ENCODE measurements at regions not wholly inside any gene's neighbourhood (a gene's known extent, or its start where the extent isn't known, plus 50 kb on each side); places are given as distances from the start of the nearest gene placed in this dataset.

DNA sequence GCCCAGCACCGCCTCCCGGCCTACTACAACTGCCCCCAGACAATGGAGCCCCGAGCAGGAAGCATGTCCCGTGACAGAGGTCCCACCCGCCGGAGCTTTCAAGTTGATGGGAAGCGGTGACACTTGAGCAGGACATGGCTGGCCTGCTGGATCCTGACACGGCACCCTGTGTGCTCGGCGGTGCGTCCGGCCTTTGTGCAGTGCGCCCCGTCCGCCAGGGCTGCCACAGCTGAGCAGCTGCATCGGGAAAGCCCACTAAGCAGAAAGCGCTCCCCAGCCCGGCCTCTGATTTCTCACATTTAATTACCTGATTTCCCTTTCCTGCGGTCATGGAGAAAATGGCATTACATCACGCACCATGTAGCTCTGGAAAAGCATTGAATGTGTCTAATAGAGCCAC lies 611.9 kb downstream of the IRX1 start:
- no peak for FAIRE-seq
- no peak for ATAC-seq

GRCh38 chr5:4208537-4208936 lies 612.9 kb downstream of the IRX1 start:
- TF ChIP-seq GATA3 (IDR thresholded peaks at IDR 0.05; ENCODE audit: borderline replicate concordance) (no peak), ZSCAN20 (CRISPR knock-in tag; IDR thresholded peaks at IDR 0.05) (no peak), ZNF302 (CRISPR knock-in tag; IDR thresholded peaks at IDR 0.05) (no peak), HOXA7 (CRISPR knock-in tag; IDR thresholded peaks at IDR 0.05) (no peak), KDM5A (IDR thresholded peaks at IDR 0.05) (no peak), HOXB13 (CRISPR knock-in tag; IDR thresholded peaks at IDR 0.05; ENCODE audit: low read depth) (no peak), CBX8 (IDR thresholded peaks at IDR 0.05) (no peak), ATOH8 (CRISPR knock-in tag; IDR thresholded peaks at IDR 0.05; ENCODE audit: low read depth) (no peak), HES2 (IDR thresholded peaks at IDR 0.05) (no peak), CHD2 (IDR thresholded peaks at IDR 0.05; ENCODE audit: low read length, partially characterized antibody) (no peak), CEBPB (IDR thresholded peaks at IDR 0.05) (no peak), ELK1 (IDR thresholded peaks at IDR 0.05; ENCODE audit: low read depth, low read length) (no peak), HEYL (CRISPR knock-in tag; IDR thresholded peaks at IDR 0.05) (no peak), HOXB5 (CRISPR knock-in tag; IDR thresholded peaks at IDR 0.05) (no peak), HMGXB4 (CRISPR knock-in tag; IDR thresholded peaks at IDR 0.05; ENCODE audit: borderline replicate concordance) (no peak), SREBF2 (IDR thresholded peaks at IDR 0.05) (no peak)
- TF ChIP-seq, protein P1, sequence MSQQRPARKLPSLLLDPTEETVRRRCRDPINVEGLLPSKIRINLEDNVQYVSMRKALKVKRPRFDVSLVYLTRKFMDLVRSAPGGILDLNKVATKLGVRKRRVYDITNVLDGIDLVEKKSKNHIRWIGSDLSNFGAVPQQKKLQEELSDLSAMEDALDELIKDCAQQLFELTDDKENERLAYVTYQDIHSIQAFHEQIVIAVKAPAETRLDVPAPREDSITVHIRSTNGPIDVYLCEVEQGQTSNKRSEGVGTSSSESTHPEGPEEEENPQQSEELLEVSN (IDR thresholded peaks at IDR 0.05; ENCODE audit: borderline replicate concordance, low read depth): no peak
- ATAC-seq (no peak), DNase-seq (ENCODE audit: low read depth in 1 of 2, low spot score in 1 of 2) (no peak), FAIRE-seq (no peak)
- no peaks in the 10 kb centered on the region for H3K4me1 ChIP-seq
- H3K9me3 ChIP-seq: no peaks in the 10 kb centered on the region
- H3K4me3 ChIP-seq: no peak overlapping the region
- H3K4me2 ChIP-seq: no peak overlapping the region
- ChIA-PET POLR2A (no interaction called here), CTCF (no interaction called here)
- no peak overlapping the region for H3K27ac ChIP-seq
- WGBS (ENCODE audit: missing lambda C conversion rate): 17% methylated on average over 1 of the region's 2 CpGs

More for the DNA sequence above, 611.9 kb downstream of the IRX1 start:
- ChIA-PET CTCF (no interaction called here), POLR2A (no interaction called here)
- no peak overlapping the region for H3K4me3 ChIP-seq
- DNase-seq (ENCODE audit: low read depth in 1 of 2, low spot score in 1 of 2): no peak
- no peaks in the 10 kb centered on the region for H3K4me1 ChIP-seq
- 24% methylated on average over 19 of the region's 20 CpGs for whole genome bisulfite sequencing (ENCODE audit: missing lambda C conversion rate)
- no peak for TF ChIP-seq HOXB5 (CRISPR knock-in tag; IDR thresholded peaks at IDR 0.05)
- no peak for TF ChIP-seq JUN (IDR thresholded peaks at IDR 0.05)
- TF ChIP-seq CBX8 (IDR thresholded peaks at IDR 0.05): no peak
- TF ChIP-seq BCL3 (IDR thresholded peaks at IDR 0.05): no peak
- TF ChIP-seq ESRRA (IDR thresholded peaks at IDR 0.05; ENCODE audit: borderline replicate concordance, low read length): no peak
- TF ChIP-seq USF2 (IDR thresholded peaks at IDR 0.05): no peak
- TF ChIP-seq FOXS1 (CRISPR knock-in tag; IDR thresholded peaks at IDR 0.05): no peak
- TF ChIP-seq SMC3 (IDR thresholded peaks at IDR 0.05): no peak
- no peak for TF ChIP-seq NFE2L2 (conservative IDR thresholded peaks at IDR 0.05; ENCODE audit: low read length)
- no peak for TF ChIP-seq TFCP2L1 (CRISPR knock-in tag; IDR thresholded peaks at IDR 0.05)
- H3K27ac ChIP-seq: no peak overlapping the region
- no peak overlapping the region for H3K4me2 ChIP-seq
- H3K9me3 ChIP-seq: no peaks in the 10 kb centered on the region
